BE2C (cell line): ENCODE measurements at regions not wholly inside any gene's neighbourhood (a gene's known extent, or its start where the extent isn't known, plus 50 kb on each side); places are given as distances from the start of the nearest gene placed in this dataset.

Experiments used
- DNase-seq: peaks from one replicate; pipeline ENCODE4 v3.0.0-alpha.2; 2020
- H3K27me3 ChIP-seq: fragments of 250-450 bp; sonication (Bioruptor Pico); 2 replicates; pipeline ENCODE4 v1.5.1; 2020; ENCODE audit warnings: mild to moderate bottlenecking
- H3K36me3 ChIP-seq: fragments of 250-450 bp; sonication (Bioruptor Pico); 2 replicates; pipeline ENCODE4 v1.5.1; 2020; ENCODE audit warnings: mild to moderate bottlenecking
- H3K4me1 ChIP-seq: fragments of 250-450 bp; sonication (Bioruptor Pico); 2 replicates; pipeline ENCODE4 v1.5.1; 2020
- H3K4me3 ChIP-seq: 2 replicates; pipeline ENCODE4 v1.5.1; 2011; ENCODE audit warnings: low read depth, low read length
- H3K9me3 ChIP-seq: fragments of 250-450 bp; sonication (Bioruptor Pico); 2 replicates; pipeline ENCODE4 v1.5.1; 2020
- CTCF ChIP-seq: IDR thresholded peaks from 2 replicates; pipeline ENCODE4 v1.5.1; 2012; ENCODE audit warnings: mild to moderate bottlenecking, low read depth, low read length

GRCh38 chr10:118465300-118465874, 123.3 kb upstream of the FAM204A start:
- Histone ChIP-seq H3K4me1 (no peaks in the 10 kb centered on the region), H3K36me3 (no peaks in the 10 kb centered on the region), H3K27me3 (peaks cover 44% of the 10 kb centered on the region), H3K9me3 (no peaks in the 10 kb centered on the region), H3K4me3 (no peak overlapping the region)
- no peak for TF ChIP-seq CTCF
- DNase-seq: no peak

- Histone ChIP-seq H3K36me3 (no peaks in the 10 kb centered on the region), H3K9me3 (no peaks in the 10 kb centered on the region), H3K27me3 (peaks cover 42% of the 10 kb centered on the region), H3K4me3 (no peak overlapping the region), H3K4me1 (no peaks in the 10 kb centered on the region)
- TF ChIP-seq CTCF: no peak
- no peak for DNase-seq
These were observed 121.6 kb upstream of the FAM204A start for GRCh38 chr10:118463740-118464139.

- TF ChIP-seq CTCF: no peak
- no peak for DNase-seq
- no peaks in the 10 kb centered on the region for H3K4me1 ChIP-seq
- H3K27me3 ChIP-seq: peaks cover 36% of the 10 kb centered on the region
- no peaks in the 10 kb centered on the region for H3K9me3 ChIP-seq
- no peaks in the 10 kb centered on the region for H3K36me3 ChIP-seq
- no peak overlapping the region for H3K4me3 ChIP-seq
These were observed 120.3 kb upstream of the FAM204A start for GRCh38 chr10:118462401-118462800.

GRCh38 chr10:118459642-118460193, 117.6 kb upstream of the FAM204A start:
- no peak overlapping the region for H3K4me3 ChIP-seq
- no peaks in the 10 kb centered on the region for H3K4me1 ChIP-seq
- H3K9me3 ChIP-seq: no peaks in the 10 kb centered on the region
- peak; percentile 82 for TF ChIP-seq CTCF
- peaks cover 22% of the 10 kb centered on the region for H3K27me3 ChIP-seq
- DNase-seq: peak; percentile 64
- H3K36me3 ChIP-seq: no peaks in the 10 kb centered on the region

- no peak for DNase-seq
- no peak overlapping the region for H3K4me3 ChIP-seq
- peaks cover 22% of the 10 kb centered on the region for H3K27me3 ChIP-seq
- no peaks in the 10 kb centered on the region for H3K4me1 ChIP-seq
- H3K36me3 ChIP-seq: no peaks in the 10 kb centered on the region
- no peaks in the 10 kb centered on the region for H3K9me3 ChIP-seq
- TF ChIP-seq CTCF: no peak
These were observed 117.0 kb upstream of the FAM204A start for GRCh38 chr10:118458957-118459641.

- H3K27me3 ChIP-seq: peaks cover 12% of the 10 kb centered on the region
- no peak for DNase-seq
- no peaks in the 10 kb centered on the region for H3K4me1 ChIP-seq
- H3K4me3 ChIP-seq: no peak overlapping the region
- no peak for TF ChIP-seq CTCF
- no peaks in the 10 kb centered on the region for H3K9me3 ChIP-seq
- H3K36me3 ChIP-seq: no peaks in the 10 kb centered on the region
These were observed 115.8 kb upstream of the FAM204A start for GRCh38 chr10:118457824-118458428.
